HG02981 (cell line): ENCODE measurements at regions not wholly inside any gene's neighbourhood (a gene's known extent, or its start where the extent isn't known, plus 50 kb on each side); places are given as distances from the start of the nearest gene placed in this dataset.

ENCODE experiments used
- ATAC-seq: cut with Tn5 transposase; IDR thresholded peaks from one replicate; pipeline ENCODE4 v1.9.1; 2021; ENCODE audit warnings: mild to moderate bottlenecking, moderate library complexity; ENCODE audit not compliant: unreplicated experiment

GRCh38 chr20:40925829-40926510, 102.7 kb upstream of the TOP1 start:
- ATAC-seq: no peak

GRCh38 chr20:40926928-40927327, 101.7 kb upstream of the TOP1 start:
- no peak for ATAC-seq

- ATAC-seq: no peak
Observed at GRCh38 chr20:40930561-40930960, 98.1 kb upstream of the TOP1 start.

- no peak for ATAC-seq
Observed at GRCh38 chr20:40931410-40932044, 97.1 kb upstream of the TOP1 start.

GRCh38 chr20:40932436-40932835, 96.2 kb upstream of the TOP1 start:
- ATAC-seq: no peak

- ATAC-seq: no peak
Observed at GRCh38 chr20:40933758-40934157, 94.9 kb upstream of the TOP1 start.

- no peak for ATAC-seq
Observed at GRCh38 chr20:40938020-40938419, 90.6 kb upstream of the TOP1 start.

GRCh38 chr20:40939667-40940066, 89.0 kb upstream of the TOP1 start:
- ATAC-seq: no peak

GRCh38 chr20:40941133-40941610, 87.5 kb upstream of the TOP1 start:
- ATAC-seq: no peak

GRCh38 chr20:40942006-40942405, 86.6 kb upstream of the TOP1 start:
- no peak for ATAC-seq

GRCh38 chr20:40942775-40943174, 85.8 kb upstream of the TOP1 start:
- ATAC-seq: no peak

- no peak for ATAC-seq
Observed at GRCh38 chr20:40943591-40943990, 85.0 kb upstream of the TOP1 start.

- no peak for ATAC-seq
Observed at GRCh38 chr20:40945189-40945588, 83.4 kb upstream of the TOP1 start.

- no peak for ATAC-seq
Observed at GRCh38 chr20:40945754-40946450, 82.7 kb upstream of the TOP1 start.

GRCh38 chr20:40946451-40946850, 82.2 kb upstream of the TOP1 start:
- ATAC-seq: no peak

- ATAC-seq: no peak
Observed at GRCh38 chr20:40948465-40949267, 80.0 kb upstream of the TOP1 start.

GRCh38 chr20:40949346-40949745, 79.3 kb upstream of the TOP1 start:
- no peak for ATAC-seq

- no peak for ATAC-seq
Observed at GRCh38 chr20:40952136-40952535, 76.5 kb upstream of the TOP1 start.

GRCh38 chr20:40953416-40953815, 75.2 kb upstream of the TOP1 start:
- no peak for ATAC-seq

- ATAC-seq: no peak
Observed at GRCh38 chr20:40953856-40954255, 74.8 kb upstream of the TOP1 start.

GRCh38 chr20:40954521-40955165, 74.0 kb upstream of the TOP1 start:
- no peak for ATAC-seq
